MM.1S (cell line): ENCODE measurements at regions not wholly inside any gene's neighbourhood (a gene's known extent, or its start where the extent isn't known, plus 50 kb on each side); places are given as distances from the start of the nearest gene placed in this dataset.

Source experiments
- DNase-seq: peaks from one replicate; pipeline ENCODE4 v3.0.0-alpha.2; 2015
- H2AFZ ChIP-seq: fragments of 300-600 bp; sonication (generic); 2 replicates; pipeline ENCODE4 v1.6.0; 2016; ENCODE audit warnings: antibody characterized with exemption, low read length
- H3F3A ChIP-seq: fragments of 300-600 bp; sonication (generic); 2 replicates; pipeline ENCODE4 v1.6.1; 2016; ENCODE audit warnings: mild to moderate bottlenecking, antibody characterized with exemption, low read length, moderate library complexity, mixed read lengths; ENCODE audit not compliant: insufficient read depth
- H3K27ac ChIP-seq: fragments of 300-600 bp; sonication (generic); 2 replicates; pipeline ENCODE4 v1.5.1; 2016; ENCODE audit warnings: mild to moderate bottlenecking, low read length
- H3K27me3 ChIP-seq: fragments of 300-600 bp; sonication (generic); replicated peaks from 2 replicates; pipeline ENCODE4 v1.6.0; 2016; ENCODE audit warnings: low read length; ENCODE audit not compliant: insufficient read depth
- H3K36me3 ChIP-seq: fragments of 300-600 bp; sonication (generic); replicated peaks from 2 replicates; pipeline ENCODE4 v1.6.1; 2016; ENCODE audit warnings: mild to moderate bottlenecking, low read length, mixed read lengths; ENCODE audit not compliant: insufficient read depth
- H3K4me1 ChIP-seq: fragments of 300-600 bp; sonication (generic); 2 replicates; pipeline ENCODE4 v1.6.1; 2016; ENCODE audit warnings: low read length, mixed read lengths
- H3K4me2 ChIP-seq: fragments of 300-600 bp; sonication (generic); 2 replicates; pipeline ENCODE4 v1.6.0; 2016; ENCODE audit warnings: low read depth, low read length
- H3K4me3 ChIP-seq: fragments of 300-600 bp; sonication (generic); 2 replicates; pipeline ENCODE4 v1.5.1; 2016; ENCODE audit warnings: low read length, mixed read lengths
- H3K79me2 ChIP-seq: fragments of 300-600 bp; sonication (generic); 2 replicates; pipeline ENCODE4 v1.6.1; 2016; ENCODE audit warnings: mixed run types, low read length, mixed read lengths
- H3K9ac ChIP-seq: fragments of 300-600 bp; sonication (generic); 2 replicates; pipeline ENCODE4 v1.6.1; 2016; ENCODE audit warnings: low read length, mixed read lengths
- H3K9me2 ChIP-seq: fragments of 300-600 bp; sonication (generic); replicated peaks from 2 replicates; pipeline ENCODE4 v1.6.1; 2016; ENCODE audit warnings: mild to moderate bottlenecking, low read length, mixed read lengths; ENCODE audit not compliant: insufficient read depth
- H3K9me3 ChIP-seq: fragments of 300-600 bp; sonication (generic); replicated peaks from 2 replicates; pipeline ENCODE4 v1.6.1; 2016; ENCODE audit warnings: mild to moderate bottlenecking, low read length, mixed read lengths; ENCODE audit not compliant: insufficient read depth
- H4K20me1 ChIP-seq: fragments of 300-600 bp; sonication (generic); 2 replicates; pipeline ENCODE4 v1.6.1; 2016; ENCODE audit warnings: mild to moderate bottlenecking, low read length, moderate library complexity, mixed read lengths; ENCODE audit not compliant: insufficient read depth
- CTCF ChIP-seq: fragments of 300-600 bp; sonication (generic); IDR thresholded peaks from 2 replicates; pipeline ENCODE4 v1.5.1; 2016; ENCODE audit warnings: antibody characterized with exemption, low read length, mixed read lengths
- EZH2 ChIP-seq: fragments of 300-600 bp; sonication (generic); optimal IDR thresholded peaks from 2 replicates; pipeline ENCODE3; 2017; ENCODE audit warnings: low read depth, mild to moderate bottlenecking, antibody characterized with exemption, low read length, mixed read lengths
- EZH2phosphoT487 ChIP-seq: fragments of 300-600 bp; sonication (generic); IDR thresholded peaks from 2 replicates; pipeline ENCODE4 v1.6.1; 2018; ENCODE audit warnings: antibody characterized with exemption, low read length

DNA sequence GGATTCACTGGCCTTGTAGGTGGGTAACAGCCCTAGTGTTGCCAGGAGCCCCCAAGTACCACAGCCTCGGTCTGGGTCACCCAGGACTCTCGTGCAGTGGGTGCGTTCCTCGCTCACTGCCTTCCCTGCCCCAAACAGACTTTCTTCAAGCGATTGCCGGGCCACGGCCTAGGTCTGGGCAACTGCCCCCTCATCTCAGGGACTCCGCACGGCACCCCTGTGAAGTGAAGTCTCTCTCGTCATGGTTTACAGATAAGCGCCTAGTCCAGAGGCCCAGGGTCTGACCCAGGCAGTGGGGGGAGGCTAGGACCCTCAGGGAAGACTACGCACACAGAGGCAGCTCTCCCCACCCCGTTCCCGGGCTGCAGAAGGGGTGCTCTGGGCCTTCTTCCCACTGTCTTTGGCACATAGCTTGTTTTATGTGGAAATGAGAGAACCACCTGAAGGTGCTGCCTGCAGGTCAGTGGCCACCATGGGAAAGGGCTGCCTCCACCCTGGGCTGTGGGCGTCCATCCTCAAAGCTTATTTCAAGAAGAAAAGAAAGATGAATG, 220.8 kb downstream of the ERMARD start:
- Histone ChIP-seq H3K27ac (no peak overlapping the region), H3K79me2 (no peaks in the 10 kb centered on the region), H3K9me2 (no peaks in the 10 kb centered on the region), H3K27me3 (no peaks in the 10 kb centered on the region), H4K20me1 (no peaks in the 10 kb centered on the region), H2AFZ (no peak overlapping the region), H3K4me2 (no peak overlapping the region), H3F3A (no peaks in the 10 kb centered on the region), H3K36me3 (no peaks in the 10 kb centered on the region), H3K4me3 (no peak overlapping the region), H3K9me3 (no peaks in the 10 kb centered on the region), H3K9ac (no peak overlapping the region), H3K4me1 (no peaks in the 10 kb centered on the region)
- DNase-seq = no peak
- no peak for TF ChIP-seq CTCF

- H3K4me2 ChIP-seq = no peak overlapping the region
- H3K9me2 ChIP-seq = no peaks in the 10 kb centered on the region
- no peaks in the 10 kb centered on the region for H3K79me2 ChIP-seq
- no peak overlapping the region for H2AFZ ChIP-seq
- no peaks in the 10 kb centered on the region for H3F3A ChIP-seq
- no peaks in the 10 kb centered on the region for H3K9me3 ChIP-seq
- TF ChIP-seq CTCF (no peak), EZH2phosphoT487 (no peak), EZH2 (no peak)
- no peak overlapping the region for H3K9ac ChIP-seq
- H3K4me1 ChIP-seq = no peaks in the 10 kb centered on the region
- H3K27me3 ChIP-seq = no peaks in the 10 kb centered on the region
- H3K4me3 ChIP-seq = no peak overlapping the region
- no peaks in the 10 kb centered on the region for H4K20me1 ChIP-seq
- no peak overlapping the region for H3K27ac ChIP-seq
- H3K36me3 ChIP-seq = no peaks in the 10 kb centered on the region
- DNase-seq = no peak
Observed at GRCh38 chr6:169971081-169971861, 219.8 kb downstream of the ERMARD start.

- no peak for DNase-seq
- H3K36me3 ChIP-seq = no peaks in the 10 kb centered on the region
- no peak overlapping the region for H3K27ac ChIP-seq
- no peaks in the 10 kb centered on the region for H4K20me1 ChIP-seq
- H3K4me3 ChIP-seq = no peak overlapping the region
- H3K4me2 ChIP-seq = no peak overlapping the region
- no peaks in the 10 kb centered on the region for H3K9me2 ChIP-seq
- H3F3A ChIP-seq = no peaks in the 10 kb centered on the region
- TF ChIP-seq CTCF (no peak), EZH2 (no peak), EZH2phosphoT487 (no peak)
- no peak overlapping the region for H2AFZ ChIP-seq
- H3K79me2 ChIP-seq = no peaks in the 10 kb centered on the region
- H3K9me3 ChIP-seq = no peaks in the 10 kb centered on the region
- no peaks in the 10 kb centered on the region for H3K4me1 ChIP-seq
- no peaks in the 10 kb centered on the region for H3K27me3 ChIP-seq
- H3K9ac ChIP-seq = no peak overlapping the region
Observed at GRCh38 chr6:169970306-169970988, 219.0 kb downstream of the ERMARD start.
